BE2C (cell line): ENCODE measurements at regions not wholly inside any gene's neighbourhood (a gene's known extent, or its start where the extent isn't known, plus 50 kb on each side); places are given as distances from the start of the nearest gene placed in this dataset.

ENCODE experiments used
- DNase-seq: peaks from one replicate; pipeline ENCODE4 v3.0.0-alpha.2; 2020
- H3K27me3 ChIP-seq: fragments of 250-450 bp; sonication (Bioruptor Pico); 2 replicates; pipeline ENCODE4 v1.5.1; 2020; ENCODE audit warnings: mild to moderate bottlenecking
- H3K36me3 ChIP-seq: fragments of 250-450 bp; sonication (Bioruptor Pico); 2 replicates; pipeline ENCODE4 v1.5.1; 2020; ENCODE audit warnings: mild to moderate bottlenecking
- H3K4me1 ChIP-seq: fragments of 250-450 bp; sonication (Bioruptor Pico); 2 replicates; pipeline ENCODE4 v1.5.1; 2020
- H3K4me3 ChIP-seq: 2 replicates; pipeline ENCODE4 v1.5.1; 2011; ENCODE audit warnings: low read depth, low read length
- H3K9me3 ChIP-seq: fragments of 250-450 bp; sonication (Bioruptor Pico); 2 replicates; pipeline ENCODE4 v1.5.1; 2020
- CTCF ChIP-seq: IDR thresholded peaks from 2 replicates; pipeline ENCODE4 v1.5.1; 2012; ENCODE audit warnings: mild to moderate bottlenecking, low read depth, low read length

- Histone ChIP-seq H3K36me3 (no peaks in the 10 kb centered on the region), H3K4me1 (no peaks in the 10 kb centered on the region), H3K9me3 (no peaks in the 10 kb centered on the region), H3K27me3 (no peaks in the 10 kb centered on the region), H3K4me3 (no peak overlapping the region)
- no peak for DNase-seq
- TF ChIP-seq CTCF = no peak
Measured at GRCh38 chr10:44774676-44775401, 136.3 kb upstream of the TMEM72 start.

- Histone ChIP-seq H3K9me3 (no peaks in the 10 kb centered on the region), H3K27me3 (no peaks in the 10 kb centered on the region), H3K36me3 (no peaks in the 10 kb centered on the region), H3K4me3 (no peak overlapping the region), H3K4me1 (no peaks in the 10 kb centered on the region)
- no peak for TF ChIP-seq CTCF
- DNase-seq = no peak
Measured at GRCh38 chr10:44775402-44775741, 135.8 kb upstream of the TMEM72 start.

GRCh38 chr10:44776181-44776580 is 135.0 kb upstream of the TMEM72 start:
- Histone ChIP-seq H3K9me3 (no peaks in the 10 kb centered on the region), H3K4me3 (no peak overlapping the region), H3K27me3 (no peaks in the 10 kb centered on the region), H3K36me3 (no peaks in the 10 kb centered on the region), H3K4me1 (no peaks in the 10 kb centered on the region)
- DNase-seq = no peak
- no peak for TF ChIP-seq CTCF

GRCh38 chr10:44779511-44779910 is 131.6 kb upstream of the TMEM72 start:
- Histone ChIP-seq H3K9me3 (no peaks in the 10 kb centered on the region), H3K36me3 (no peaks in the 10 kb centered on the region), H3K4me3 (no peak overlapping the region), H3K4me1 (no peaks in the 10 kb centered on the region), H3K27me3 (no peaks in the 10 kb centered on the region)
- TF ChIP-seq CTCF = no peak
- no peak for DNase-seq

GRCh38 chr10:44780426-44780825 is 130.7 kb upstream of the TMEM72 start:
- Histone ChIP-seq H3K9me3 (no peaks in the 10 kb centered on the region), H3K27me3 (no peaks in the 10 kb centered on the region), H3K4me3 (no peak overlapping the region), H3K4me1 (no peaks in the 10 kb centered on the region), H3K36me3 (no peaks in the 10 kb centered on the region)
- DNase-seq = no peak
- no peak for TF ChIP-seq CTCF

GRCh38 chr10:44781131-44781530 is 130.0 kb upstream of the TMEM72 start:
- Histone ChIP-seq H3K27me3 (no peaks in the 10 kb centered on the region), H3K4me3 (no peak overlapping the region), H3K36me3 (no peaks in the 10 kb centered on the region), H3K4me1 (no peaks in the 10 kb centered on the region), H3K9me3 (no peaks in the 10 kb centered on the region)
- no peak for TF ChIP-seq CTCF
- no peak for DNase-seq
